COR-L47 (cell line): ENCODE measurements at regions not wholly inside any gene's neighbourhood (a gene's known extent, or its start where the extent isn't known, plus 50 kb on each side); places are given as distances from the start of the nearest gene placed in this dataset.

Experiments
- DNase-seq: peaks from one replicate; lab custom pipeline; 2025; lab: John Stamatoyannopoulos, UW

DNA sequence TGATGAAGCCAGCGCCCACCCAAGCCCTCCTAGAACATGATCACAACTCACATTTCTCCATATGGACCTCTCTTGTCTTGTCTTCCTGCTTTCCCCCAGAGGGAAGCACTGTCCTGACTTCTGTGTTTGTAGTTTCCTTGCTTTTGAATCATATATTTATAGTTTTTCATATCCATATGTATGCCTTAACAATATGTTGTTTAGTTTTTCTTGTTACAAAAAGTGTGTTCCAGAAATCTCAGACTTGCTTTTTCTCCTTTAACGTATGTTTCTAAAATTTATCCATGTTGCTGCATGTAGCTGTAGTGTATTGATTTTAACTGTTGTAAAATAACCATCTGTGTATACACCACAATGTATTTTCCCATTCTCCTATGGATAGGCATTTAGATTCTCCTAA, 182.0 kb upstream of the SMIM23 start:
- DNase-seq, result no peak

DNA sequence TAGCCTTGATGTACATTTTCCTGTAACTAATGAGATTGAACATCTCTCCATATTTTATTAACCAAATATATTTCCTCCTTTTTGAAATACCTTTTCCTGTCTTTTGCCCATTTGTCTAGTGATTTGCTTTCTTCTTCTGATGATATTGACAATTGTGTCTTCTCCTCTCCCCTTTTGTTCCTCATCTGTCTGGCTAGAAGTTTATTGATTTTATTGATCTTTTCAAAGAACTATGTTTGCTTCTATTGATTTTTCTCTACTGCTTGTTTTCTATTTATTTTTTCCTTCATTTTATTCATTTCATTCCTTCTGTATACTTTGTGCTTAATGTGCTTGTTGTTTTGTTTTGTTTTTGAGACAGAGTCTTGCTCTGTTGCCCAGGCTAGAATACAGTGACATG, 181.4 kb upstream of the SMIM23 start:
- DNase-seq, result no peak

DNA sequence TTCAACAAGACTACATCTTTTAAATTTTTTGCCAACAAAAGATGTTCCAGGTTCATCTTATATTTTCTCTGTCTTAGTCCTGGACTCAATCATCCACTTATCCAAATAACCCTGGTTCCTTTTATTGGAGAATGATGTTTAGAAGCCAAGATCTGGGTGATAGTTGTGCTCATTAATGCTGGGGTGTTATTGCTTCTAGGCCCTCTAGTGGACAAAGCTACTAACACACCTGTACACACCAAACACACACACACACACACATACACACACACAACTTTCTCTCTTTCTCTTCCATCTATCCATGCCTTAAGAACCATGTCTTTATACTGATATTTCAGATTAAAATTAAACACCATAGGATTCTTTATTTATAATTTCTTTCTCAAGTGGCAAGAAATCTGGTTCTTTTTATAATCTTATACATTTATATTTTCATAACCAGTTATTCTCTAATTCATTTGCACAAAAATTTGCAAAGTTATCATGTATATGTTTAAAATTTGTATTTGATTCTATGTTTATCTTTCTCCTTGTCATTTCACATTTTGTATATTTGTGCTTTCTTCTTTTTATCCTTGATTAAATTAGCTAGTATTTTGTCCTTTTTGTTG, 179.1 kb upstream of the SMIM23 start:
- no peak for DNase-seq

DNA sequence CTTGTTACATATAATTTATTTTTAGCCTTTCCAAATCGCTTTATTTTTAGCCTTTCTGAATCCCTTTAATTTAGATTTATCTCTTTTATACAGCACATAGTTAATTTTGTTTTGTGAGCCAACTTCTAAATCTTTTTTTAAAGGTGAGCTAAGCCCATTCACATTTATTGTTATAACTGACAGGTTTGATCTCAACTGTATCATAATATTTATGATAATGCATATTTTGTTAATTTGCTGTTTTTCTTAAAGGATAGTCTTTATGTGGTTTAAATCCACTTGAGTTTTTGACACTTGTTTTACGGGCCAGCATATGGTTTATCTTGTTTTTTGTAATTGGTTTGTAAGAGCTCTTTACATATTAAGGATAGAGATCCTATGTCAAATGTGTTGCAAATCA, 177.8 kb upstream of the SMIM23 start:
- DNase-seq, result no peak

DNA sequence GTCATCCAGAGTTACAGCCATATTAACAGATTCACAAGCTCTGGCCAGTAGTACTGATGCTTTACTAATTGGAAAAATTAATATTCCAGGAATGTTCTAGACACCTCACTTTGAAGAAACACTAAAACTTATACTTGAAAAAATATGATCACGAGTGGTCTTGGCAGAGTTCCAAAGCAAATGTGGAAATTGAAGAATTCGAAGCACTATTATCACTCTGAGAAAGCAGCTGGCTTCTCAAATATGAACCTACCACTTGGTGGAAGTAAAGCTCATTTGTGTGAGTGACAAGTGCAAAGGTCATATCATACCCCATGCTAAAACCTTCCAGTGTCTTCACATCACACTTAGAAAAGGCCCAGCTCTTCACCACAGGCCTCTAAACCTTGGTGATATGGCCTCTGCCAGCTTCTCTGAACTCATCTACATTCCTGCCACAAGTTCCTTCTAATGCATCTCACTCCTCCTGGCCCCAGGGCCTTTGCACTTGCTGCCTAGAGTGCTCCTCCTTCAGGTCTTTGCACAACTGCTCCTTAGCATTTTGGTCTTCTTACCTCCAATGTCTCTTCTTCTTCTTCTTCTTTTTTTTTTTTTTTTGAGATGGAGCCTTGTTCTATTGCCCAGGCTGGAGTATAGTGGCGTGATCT, 175.7 kb upstream of the SMIM23 start:
- DNase-seq, result no peak

DNA sequence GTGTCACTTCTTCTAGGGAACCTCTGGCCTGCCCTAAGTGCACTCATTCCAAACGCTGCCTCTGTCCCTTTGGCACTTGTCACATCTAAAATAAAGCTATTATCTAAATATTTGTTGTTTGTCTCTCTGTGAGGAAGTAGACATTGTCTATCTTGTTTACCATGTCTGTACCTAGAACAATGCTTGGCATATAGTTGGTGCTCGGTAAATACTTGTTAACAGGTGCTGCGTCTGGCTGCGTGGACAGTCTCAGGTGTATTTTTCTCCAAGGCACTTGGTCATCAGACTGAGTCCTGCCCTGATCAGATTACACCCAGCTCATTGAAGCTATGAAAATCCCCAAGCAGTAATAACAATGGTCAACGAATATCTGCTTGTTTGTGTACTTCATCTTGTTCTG, 174.9 kb upstream of the SMIM23 start:
- DNase-seq, result no peak

DNA sequence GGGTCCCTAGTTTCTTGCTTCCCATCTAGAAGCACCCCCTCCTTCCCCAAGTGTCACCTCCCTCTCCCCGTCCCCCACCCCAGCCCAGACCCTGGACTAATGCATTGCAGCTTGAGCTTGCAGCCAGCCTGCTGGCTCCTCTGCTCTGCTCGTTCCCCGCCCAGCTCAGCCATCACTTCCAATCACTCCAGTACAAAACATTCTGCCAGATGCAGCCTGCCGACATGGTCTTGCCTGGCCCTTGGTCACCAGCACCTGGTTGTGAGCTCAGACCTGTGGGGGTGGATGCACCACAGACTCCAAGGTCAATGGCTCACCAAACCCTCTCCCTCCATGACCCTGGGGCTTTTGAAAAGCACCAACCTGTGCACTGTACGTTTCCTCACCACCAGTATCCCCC, 172.9 kb upstream of the SMIM23 start:
- DNase-seq, result no peak

DNA sequence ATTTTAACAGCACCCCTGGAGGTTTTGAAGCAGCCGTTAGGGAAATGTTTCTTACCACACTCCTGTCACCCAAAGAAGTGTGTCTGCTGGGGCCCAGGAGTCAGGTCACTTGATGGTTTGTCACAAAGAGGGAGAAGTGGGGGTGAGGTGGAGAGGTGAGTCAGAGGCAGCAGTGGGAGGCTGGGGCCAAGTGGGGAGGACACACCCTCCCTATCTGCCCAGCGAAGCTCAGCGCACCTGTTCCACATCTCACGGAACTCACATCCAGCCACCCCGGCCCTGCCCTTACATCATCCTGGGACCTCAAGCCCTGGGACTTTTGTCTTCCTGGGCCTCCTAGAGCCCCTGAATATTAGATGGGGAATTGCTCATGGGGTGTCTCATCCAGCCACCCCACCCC, 171.1 kb upstream of the SMIM23 start:
- DNase-seq, result no peak

DNA sequence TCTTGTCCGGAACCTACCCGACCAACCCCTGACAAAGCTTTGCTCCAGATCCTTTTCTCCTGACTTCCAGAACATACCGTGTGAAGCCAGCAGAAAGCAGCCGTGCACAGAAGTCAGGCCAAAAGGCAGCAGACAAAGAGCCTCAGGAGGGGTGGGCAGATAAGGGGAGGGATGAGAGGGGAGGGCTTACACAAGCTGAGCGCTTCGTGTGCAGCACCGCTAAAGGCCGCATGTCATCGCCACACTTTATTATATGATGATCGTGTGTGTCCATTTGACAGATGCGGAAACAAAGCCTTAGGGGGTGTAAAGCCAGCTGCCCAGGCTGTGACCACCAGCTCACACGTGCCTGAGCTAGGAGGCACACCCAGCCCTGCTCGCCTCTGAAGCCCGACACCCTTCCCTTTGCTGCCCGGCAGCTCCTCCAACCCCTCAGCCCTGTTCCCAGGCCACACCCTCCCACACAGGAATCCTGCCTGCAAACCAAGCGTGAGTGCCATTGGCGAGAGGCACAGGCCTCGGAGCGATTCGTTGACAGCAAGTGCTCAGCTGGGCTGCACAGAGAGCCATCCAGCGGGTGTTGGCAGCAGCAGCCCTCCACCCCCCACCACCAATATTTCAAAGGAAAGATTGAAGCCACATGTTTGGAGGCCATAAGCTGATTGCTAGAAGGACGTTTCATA, 170.5 kb upstream of the SMIM23 start:
- DNase-seq, result no peak

DNA sequence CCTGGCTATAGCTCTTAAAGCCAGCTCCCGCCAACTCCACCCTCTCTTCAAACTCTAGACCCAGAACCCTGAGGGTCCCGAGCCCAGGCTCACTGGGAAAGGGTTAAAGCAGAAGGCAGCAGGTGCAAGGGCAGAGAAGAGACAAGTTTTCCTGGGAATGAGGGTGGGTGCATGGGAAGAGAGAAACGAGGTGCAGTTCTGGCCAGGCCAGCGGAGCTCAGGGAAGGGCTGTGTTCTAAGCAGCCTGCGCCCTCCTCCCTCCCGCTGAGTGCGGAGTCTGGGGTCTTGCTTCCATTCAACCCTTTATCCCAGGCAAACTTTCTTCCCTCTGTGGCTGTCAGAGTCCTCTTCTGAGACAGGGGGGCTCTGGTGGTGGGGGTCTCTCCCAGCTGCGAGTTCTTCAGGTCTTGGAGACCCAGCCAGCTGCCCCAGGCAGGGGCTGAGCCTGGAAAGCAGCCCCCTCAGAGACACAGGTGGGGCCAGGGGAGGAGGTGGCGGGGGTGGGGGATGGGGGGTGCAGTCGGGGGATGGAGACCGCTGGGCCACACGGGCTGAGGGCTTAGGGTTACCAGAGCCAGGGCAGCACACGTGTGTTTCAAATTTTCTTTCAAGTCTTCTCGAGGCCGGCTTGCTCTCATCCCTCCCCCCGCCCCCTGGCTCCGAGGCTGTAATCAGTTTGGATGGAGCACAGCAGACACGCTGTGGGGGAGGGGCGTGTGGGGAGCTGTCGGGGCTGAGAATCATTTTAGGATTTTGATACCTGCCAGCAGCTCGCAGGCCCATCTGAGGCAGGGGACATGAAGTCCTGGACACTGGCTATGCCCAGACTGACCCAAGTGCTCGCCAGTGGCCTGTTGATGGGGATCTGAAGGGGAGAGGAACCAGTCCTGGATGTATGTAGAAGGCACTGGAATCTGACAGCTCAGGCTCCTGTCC, 169.6 kb upstream of the SMIM23 start:
- DNase-seq, result no peak

DNA sequence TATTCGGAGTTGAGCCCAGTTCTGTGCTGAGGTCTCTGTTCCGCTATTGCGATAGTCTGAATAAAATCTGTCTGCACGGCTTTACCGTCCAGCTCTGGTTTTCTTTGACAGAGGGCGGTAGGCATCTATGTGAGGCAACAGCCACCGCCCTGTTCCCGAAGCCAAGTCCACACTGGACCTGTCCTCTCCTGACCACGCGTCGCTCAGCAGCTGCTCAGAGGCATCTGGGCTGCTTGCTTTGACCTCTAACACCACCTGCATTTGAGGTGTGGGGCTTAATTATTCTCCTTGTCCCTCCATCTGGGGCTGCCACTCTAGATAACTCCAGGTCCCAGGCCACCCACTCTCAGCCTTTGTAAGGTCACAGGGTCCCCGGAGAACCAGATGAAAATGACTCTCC, 168.4 kb upstream of the SMIM23 start:
- DNase-seq, result no peak

DNA sequence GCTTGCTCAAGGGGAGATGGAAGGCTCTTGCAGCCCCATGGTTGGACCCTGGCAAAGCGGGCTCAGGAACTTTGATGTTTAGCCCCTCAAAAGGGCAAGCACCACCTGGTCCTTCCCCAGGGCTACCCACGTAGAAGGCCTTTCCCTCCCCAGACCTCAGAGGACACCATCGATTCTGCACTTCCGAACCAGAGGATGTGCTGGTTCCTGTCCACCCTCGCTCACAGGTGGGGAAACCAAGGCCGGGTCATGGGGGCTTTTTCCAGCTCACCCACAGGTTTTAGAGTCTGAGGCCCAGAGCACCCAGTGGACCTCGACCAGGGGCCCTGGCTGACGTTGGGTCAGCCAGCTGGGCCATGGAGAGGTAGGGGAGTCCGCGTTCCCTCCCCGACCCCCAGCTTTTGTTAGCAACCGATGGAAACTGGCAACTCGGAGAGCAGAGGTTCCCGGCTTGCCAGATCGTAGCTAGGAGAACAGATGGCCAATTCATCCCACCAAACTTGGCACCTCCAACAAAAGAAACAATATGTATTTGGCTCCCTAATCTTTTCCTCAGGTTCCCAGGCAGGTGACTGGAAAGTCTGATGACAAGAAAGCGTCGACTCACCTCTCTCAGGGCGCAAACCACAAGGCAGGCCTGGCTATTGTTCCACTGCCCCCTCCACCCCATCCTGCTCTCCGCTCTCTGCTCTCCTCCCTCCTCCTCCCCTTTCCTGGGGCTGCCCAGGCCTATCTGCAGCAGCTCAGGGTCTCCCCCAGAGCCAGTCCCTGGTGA, 167.6 kb upstream of the SMIM23 start:
- no peak for DNase-seq

DNA sequence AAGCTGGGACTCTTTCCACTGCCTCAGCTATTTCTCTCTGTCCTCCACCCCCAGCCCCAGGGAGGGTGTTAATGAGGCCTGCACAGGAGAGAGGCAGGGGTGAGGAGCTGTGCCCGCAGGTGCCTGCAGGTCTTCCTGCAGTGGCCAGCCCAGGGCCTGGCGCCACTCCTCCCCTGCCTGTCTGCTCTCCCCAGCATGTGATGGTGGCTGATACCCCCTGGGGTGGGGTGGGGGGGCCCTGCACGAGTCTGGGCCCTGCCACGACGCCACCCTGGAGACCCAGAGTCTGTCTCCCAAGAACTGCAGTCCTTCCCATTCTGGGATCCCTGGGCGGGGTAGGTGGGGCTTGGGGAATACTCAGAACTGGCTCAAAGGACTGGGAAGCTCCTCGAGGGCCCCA, 166.4 kb upstream of the SMIM23 start:
- no peak for DNase-seq

DNA sequence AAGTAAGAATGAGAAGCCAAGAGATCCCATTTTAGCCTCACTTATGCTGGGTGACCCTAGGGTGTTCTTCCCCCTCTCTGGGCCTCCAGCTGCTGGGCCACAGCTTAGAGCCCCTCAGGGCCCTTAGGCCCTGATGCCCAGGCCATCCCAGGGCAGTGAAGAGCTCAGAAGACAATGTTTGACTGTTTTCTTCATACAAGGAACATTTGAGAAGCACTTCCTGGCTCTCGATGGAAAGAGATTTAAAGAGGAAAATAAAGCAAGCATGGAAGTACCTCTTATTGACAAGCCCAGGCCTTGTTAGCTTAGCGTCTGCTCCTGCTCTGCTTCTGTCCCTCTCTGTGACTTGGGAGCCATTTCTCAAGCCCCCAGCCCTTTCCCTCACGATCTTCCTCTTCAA, 165.9 kb upstream of the SMIM23 start:
- DNase-seq, result no peak

DNA sequence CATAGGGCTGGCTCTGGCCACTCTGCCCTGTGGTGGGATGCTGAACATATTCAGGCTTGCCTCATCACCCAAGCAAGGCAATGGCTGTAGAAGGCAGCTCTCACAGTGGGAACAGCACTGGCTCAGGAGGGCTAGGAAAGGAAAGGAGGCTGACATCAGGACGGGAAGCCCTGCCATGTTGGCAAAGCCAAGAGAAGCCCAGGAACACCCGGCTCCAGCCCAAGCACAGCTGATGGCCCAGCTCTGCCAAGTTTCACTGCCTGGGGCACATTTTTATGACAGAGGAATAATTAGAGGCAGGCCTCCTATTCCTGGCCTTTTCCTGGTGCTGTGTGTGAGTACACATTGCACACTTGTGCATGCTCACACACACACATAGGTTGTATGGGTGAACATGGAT, 163.6 kb upstream of the SMIM23 start:
- no peak for DNase-seq

DNA sequence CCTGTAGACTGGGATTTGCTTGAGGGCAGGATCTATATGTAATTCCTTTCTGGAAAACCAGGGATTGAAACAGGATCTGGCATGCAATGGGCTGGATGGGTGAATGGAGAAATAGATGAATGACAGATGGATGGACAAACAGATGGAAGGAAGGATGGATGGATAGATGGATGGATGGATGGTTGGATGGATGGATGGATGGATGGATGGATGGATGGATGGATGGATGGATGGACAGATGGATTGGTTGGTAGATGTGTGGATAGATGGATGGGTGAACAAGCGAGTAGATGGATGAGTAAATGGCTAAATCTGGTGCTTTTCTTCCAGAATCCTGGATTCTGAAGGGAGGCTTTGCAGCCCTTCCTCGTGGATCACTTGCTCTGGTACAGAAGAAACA, 162.5 kb upstream of the SMIM23 start:
- no peak for DNase-seq

DNA sequence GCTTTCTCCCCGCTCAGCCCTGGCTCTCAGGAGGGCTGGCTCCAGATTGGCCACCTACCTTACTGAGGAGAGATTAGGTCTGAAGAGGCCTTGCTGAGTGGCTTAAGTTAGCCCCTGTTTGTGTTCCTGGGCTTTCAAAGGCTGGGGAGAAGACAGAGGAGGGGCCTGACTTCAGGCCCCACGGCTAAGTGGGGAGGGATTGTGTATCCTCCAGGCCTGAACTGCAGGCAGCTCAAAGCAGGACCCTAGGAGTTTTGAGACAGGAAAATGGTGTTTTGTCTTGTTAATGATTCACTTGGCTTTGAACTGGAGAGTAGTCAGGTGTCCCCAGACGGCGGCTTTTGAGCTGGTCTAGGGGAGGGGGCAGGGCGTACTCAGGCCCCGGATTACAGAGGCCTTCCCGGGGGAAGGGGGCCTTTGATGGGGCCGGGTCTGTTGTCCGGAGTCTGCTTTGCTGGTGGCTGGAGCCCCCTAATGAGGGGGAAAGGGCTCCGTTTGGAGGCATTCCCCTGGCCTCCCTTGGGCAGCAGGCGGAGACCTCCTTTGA, 162.0 kb upstream of the SMIM23 start:
- DNase-seq, result no peak

DNA sequence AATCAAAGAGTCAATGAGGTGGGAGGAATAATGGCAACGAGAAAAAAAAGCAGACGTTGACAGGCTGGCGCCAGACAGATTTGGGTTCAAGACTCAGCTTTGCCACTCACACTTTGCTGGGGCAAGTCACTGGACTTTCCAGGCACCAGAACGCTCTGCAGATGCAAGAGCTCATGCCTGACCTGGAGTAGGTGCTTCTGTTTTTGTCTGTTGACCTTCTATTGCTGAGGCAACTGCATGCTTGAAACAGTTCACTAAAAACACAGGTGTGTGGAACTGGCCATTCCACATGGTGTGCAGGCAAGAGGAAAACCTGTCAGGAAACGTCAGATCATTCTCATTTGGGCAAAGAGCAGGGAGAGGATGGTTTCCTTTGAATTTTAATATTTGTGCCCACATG, 161.2 kb upstream of the SMIM23 start:
- DNase-seq, result no peak

DNA sequence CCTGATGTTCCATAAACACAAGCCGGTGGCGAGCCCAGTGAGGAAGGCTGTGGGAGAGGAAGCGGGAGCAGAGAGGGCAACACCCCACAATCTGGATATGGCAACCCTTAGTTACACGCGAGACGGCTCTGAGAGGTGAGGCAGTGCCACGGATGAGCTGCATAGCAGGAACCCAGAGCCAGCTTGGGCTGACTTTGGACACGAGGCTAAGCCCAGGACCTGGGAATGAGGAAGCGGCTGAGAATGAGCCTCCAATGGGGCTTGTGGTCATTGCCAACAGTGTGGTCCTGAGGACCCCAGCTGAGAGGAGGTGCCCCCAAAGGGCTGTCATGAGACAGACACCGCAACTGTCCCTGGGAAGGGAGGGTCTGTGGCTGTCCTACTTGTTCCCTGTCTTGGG, 160.0 kb upstream of the SMIM23 start:
- DNase-seq, result no peak

DNA sequence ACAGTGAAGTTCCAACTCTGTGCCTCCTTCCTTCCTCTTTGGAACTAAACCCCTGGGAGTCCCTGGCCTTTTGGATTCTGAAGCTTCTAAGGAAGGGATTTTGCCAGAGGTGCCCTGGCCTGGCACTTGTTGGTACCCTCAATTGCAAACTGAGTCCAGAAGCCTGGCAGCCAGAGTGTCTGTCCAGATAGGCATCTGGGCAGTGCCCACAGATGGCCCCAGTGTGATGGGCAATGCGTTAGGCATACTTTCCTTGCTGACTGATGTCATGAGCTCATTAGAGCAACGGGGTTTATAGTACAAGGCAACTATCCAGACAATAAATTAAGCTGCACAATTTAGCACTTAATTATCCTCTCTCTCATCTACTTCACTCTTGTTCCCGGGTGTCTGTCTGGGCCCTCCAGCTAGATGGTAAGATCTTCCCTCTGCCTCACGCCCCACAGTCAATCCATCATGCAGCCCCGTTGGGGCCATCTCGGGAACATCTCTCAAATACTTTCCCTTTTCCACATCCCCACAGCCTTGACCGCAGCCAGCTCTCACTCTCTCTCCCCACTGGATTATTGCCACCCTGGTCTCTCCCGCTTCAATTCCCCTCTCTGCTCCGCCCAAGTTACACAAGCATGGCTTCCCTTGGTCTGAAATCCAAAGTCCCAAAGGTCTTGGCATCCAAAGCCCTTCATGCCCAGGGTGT, 157.5 kb upstream of the SMIM23 start:
- DNase-seq, result no peak

DNA sequence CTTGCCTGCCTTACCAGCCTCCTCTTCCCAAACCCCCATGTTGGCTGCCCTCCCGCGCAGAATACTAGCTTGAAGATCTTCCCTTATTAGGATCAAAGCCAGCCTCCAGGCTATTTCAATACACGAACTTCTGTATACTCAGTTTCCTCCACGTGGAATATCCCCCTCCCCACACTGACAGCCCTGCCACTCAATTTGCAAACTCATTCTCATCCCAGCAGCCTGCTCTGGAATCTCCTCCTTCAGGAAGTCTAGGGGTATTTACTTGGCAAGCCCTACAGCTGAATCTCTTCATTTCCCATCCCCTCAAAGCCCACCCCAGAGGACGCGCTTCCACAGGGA, 157.0 kb upstream of the SMIM23 start:
- no peak for DNase-seq
